LHCN-M2 (cell line): ENCODE measurements at regions not wholly inside any gene's neighbourhood (a gene's known extent, or its start where the extent isn't known, plus 50 kb on each side); places are given as distances from the start of the nearest gene placed in this dataset.
"Not testable (repeated sequence)": the region's sequence is repeated elsewhere in the genome, so short reads cannot be mapped to it uniquely, and the experiment has no call there.

Experiments used
- DNase-seq: peaks from one replicate; pipeline ENCODE4 v3.0.0-alpha.2; 2012; ENCODE audit warnings: low read depth

DNA sequence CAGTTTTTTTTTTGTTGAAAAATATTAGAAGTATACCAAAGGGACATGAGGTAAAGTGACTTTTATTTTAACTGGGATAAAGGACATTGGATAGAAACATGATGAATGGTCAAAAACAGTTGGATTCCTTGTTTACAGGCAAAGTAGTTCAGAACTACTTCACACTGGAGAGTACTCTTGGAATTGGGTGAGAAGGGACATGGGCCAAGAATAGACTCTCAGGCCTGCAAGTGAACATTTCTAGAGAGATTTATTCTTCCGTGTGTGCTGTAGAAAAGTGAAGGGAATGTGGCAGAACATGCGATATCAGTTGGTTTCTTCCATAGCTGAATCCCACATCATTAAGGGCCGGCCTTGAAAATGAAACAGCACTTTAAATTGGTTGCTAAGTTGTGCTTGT lies 290.5 kb downstream of the ADGRL2 start:
- no peak for DNase-seq

DNA sequence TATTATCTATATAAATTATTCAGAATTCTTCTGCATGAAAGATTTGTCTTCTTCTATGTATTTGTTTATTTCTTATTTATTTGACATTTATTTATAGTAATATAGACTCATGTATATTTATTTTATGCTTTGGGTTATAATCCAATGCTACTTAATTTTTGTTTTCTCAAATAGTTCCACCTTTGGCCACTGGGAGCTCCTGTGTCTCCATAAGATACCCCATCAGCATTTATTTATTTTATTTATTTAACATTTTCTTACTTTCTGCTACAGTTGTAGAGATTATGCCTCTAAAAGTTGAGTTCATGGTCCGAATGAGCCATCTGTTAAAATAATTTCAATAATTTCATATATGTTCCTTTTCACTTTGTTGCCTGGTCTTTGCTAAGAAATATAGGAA lies 289.4 kb downstream of the ADGRL2 start:
- DNase-seq = no peak

DNA sequence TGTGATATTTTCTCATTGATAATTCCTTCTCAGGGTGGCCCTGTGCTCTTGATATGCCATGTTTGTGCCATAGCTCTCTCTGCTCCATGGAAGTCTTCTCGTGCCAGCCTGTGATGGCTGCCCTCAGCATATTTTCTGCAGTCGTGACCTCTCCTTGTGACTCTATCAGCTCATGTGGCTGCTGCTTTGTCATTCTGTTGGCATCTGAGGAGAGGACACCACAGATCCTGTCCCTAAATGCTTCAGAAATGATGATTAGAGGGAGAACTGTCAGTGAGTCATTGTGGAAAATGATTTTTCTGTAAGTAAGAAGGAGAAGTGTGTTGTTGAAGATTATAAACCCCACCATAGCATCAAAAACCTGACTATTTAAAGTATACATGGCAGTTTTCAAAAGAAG lies 286.0 kb downstream of the ADGRL2 start:
- peak; percentile 57 for DNase-seq

DNA sequence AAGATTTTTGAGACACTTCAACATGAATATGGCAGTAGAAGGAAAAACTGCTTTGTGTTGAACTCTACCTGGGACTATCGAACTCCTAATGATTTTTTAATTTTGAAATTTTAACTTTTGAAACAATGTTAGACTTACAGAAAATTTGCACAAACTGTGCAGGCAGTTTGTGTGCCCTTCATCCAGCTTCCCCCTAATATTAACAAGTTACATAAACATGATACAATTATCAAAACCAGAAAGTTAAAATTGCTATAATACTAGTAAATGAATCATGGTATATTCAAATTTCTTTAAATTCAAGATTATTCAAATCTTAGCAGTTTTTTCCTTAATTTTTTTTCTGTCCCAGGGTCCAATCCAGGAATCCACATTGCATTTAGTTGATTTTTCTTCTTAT lies 278.9 kb downstream of the ADGRL2 start:
- DNase-seq = no peak

DNA sequence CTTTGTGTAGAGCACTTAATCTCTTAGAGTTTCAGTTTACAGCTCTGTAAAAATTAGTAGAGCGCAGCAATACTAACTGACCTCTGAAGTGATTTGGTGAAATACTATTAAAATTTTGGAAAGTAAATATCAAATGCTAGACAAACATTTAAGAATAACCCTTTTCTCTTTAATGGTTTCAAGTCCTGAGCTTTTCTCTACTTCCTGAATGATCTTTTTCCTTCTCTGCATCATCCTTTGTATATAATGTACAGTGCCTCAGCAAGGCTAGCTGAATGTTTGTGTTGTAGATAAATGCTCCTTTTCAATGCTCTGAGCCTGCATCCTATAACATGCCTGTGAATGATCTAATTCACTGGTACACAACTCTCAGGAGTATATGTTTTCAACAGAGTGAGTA lies 272.9 kb downstream of the ADGRL2 start:
- DNase-seq = no peak

DNA sequence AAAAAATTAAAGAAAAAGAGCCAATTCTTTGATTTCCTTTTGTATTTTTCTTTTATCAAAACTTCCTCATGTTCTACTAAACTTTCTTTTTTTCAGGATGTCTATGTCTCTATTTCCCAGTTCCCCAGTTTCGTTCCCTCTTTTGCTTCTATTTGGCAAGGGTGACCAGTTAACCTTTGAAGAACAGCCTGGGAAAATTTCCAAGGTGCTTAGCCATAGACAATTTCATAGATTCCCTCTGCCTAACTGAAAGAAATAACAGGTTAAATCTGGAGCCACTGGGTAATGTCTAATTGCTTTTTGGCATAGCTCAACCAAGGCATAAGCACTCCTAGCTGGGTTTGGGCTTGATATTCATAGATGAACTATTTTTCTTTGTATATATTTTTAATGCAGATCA lies 272.3 kb downstream of the ADGRL2 start:
- no peak for DNase-seq

DNA sequence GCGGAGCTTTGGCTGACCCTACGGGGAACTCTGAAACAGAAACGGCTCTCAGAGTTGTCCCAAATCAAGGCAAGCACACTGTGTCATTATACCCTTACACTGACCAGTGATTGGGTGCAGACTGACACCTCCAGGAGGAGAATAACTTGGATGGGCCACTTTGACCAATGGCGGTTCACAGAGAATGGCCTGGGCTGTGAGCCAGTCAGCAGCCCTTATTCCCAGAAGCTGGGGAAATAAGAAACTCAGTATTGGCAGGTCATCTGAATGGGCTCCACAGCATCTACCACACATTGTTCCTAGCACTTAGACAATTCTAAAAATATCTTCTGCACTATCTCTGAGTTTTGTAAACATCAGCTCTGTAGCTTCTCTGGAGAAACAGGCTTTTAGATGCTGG lies 265.2 kb downstream of the ADGRL2 start:
- DNase-seq = no peak

DNA sequence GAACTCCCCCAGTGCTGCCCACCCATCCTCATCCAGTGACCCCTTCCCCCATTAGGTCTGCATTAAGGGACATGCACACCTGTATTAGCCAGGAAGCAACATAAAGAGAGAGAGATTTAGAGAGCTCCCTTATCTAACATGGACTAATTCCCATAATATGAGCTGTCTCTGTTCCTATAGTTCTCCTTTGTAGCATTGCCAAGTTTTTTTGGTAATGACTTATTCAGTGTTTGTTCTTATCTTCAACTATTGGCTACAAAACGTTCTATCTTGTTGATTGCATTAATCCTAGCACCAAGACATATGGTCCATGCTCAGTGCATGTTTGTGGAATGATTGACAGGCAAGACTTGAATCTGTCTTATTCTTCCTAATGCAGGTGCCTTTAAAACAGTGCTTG lies 264.0 kb downstream of the ADGRL2 start:
- DNase-seq = no peak

DNA sequence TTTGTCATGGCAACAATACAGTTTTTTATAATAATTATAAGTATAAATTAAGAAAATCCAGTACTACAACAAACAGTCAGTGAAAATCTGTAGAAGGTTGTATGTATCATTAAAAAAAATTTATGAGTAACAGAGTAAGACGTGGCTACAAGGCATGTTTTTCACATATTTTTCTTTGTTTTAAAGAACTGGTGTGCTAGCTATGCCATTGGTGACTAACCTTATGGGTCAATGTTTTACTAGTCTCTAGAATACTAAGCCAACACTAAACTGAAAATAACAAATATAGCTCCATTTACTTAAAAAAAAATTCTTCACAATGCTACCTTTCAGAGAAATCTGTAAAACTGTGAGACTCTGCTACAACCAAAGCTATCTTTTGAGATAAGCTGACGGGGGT lies 261.5 kb downstream of the ADGRL2 start:
- no peak for DNase-seq

DNA sequence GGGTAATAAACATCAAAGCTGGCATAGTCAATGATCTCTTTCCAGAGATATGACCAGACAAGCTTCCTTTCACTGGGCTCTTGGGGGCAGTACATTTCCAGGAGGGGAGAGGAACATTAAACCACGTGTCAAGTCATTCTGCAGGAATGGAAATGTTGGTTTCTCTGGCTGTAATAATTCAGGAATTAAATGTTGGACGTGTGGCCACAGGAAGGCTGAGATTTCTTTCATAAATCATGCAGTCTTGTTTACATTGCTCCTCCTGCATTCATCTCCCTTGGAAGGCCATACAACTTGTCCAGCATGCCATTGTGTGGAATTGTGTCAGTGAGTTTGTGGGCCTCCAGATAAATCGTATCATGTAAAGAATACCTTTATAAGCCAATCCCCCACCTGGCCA lies 259.2 kb downstream of the ADGRL2 start:
- DNase-seq = peak; percentile 1

DNA sequence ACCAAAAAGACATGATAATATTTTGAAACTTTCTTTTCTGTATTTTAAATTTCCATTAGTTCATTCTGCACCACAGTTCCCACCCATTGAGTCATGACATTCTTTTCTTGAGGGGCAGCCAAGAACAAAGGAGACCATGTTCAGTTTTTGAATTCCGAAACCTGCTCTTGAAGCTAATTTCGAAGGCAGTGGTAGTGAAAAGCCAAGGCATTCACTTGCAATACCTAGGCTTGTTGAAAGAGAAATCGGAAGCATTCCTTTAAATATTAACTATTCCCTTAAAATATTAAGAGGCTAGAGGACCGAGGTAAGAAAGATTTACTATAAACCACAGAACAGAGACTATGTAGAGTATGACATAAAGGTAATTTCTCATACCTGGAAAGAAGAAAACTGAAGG lies 256.3 kb downstream of the ADGRL2 start:
- DNase-seq = no peak

DNA sequence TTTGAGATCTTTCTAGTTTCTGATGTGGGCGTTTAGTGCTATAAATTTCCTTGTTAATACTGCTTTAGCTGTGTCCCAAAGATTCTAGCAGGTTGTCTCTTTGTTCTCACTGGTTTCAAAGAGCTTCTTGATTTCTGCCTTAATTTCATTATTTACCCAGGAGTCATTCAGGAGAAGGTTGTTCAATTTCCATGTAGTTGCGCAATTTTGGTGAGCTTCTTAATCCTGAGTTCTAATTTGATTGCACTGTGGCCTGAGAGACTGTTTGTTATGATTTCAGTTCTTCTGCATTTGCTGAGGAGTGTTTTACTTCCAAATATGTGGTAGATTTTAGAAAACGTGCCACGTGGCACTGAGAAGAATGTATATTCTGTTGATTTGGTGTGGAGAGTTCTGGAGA lies 254.6 kb downstream of the ADGRL2 start:
- DNase-seq = not testable (repeated sequence)

DNA sequence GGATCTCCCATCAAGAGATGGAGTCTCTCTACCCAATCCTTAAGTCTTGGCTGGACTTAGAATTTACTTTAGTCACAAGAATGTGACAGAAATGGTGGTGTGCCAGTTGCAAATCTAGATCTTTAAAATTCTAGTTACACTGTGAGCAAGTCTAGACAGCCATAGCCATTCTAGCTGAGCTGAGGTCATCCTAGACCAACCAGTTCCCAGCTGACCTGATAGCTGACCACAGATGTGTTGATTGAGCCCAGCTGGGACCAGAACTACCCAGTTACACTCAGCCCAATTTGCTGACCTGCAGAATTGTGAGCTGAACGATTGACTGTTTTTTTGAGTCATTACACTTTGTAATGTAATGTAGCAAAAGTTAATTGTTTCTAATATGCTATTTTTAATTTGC lies 251.8 kb downstream of the ADGRL2 start:
- DNase-seq = no peak

DNA sequence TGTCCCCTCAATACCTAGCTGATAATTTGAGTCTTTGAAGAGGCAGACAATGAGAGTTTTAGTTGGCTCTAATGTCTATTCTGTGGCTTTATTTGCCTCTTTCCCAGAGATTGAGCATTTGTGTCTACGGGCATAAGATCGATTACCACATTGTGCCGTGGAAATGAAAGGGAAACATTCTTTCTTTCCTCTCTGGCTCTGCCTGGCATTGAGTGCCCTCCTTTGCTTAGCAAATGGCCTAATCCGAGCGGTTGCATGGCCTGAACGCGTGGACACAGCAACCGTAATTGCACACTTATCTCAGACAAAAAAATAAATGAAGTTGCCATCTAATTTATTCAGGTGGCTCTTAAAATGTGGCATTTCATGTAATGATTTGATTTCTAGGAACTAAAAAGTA lies 247.9 kb downstream of the ADGRL2 start:
- no peak for DNase-seq

DNA sequence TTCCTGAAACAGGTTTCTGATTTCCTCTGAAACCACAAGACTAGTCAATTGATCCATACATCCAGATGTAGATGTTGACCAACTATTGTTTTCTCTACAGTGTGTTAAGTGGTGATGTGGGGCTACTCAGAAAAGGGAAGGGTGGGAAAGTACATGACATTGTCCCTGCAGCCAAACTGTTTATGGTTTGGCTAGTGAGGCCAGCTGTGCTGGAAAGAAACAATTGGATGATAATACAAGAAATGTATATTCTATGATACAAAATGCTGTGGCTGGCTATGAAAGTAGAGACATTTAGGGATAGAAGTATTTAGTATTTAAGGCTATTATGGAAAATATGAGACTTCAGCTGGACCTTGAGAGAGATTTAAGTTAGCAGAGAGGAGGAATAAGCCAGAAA lies 244.5 kb downstream of the ADGRL2 start:
- DNase-seq = no peak

DNA sequence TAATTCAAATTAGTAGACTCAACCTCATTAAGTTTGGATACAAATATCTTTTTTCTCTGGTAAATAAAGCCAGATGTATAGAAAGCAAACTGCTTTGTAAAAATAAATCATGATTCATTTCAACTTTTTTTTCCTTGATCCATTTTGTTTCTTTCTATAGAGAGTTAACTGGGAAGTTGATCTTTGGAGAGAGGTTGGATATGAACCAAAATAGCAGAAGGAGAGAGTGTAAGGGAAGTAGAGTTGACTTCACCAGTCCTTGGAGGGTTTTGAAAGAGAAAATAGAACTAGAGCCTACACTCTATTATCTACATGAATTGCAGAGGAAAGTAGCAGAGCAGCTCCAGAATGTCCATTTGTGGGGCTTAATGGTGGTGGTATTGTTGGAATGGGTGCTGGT lies 243.8 kb downstream of the ADGRL2 start:
- no peak for DNase-seq

DNA sequence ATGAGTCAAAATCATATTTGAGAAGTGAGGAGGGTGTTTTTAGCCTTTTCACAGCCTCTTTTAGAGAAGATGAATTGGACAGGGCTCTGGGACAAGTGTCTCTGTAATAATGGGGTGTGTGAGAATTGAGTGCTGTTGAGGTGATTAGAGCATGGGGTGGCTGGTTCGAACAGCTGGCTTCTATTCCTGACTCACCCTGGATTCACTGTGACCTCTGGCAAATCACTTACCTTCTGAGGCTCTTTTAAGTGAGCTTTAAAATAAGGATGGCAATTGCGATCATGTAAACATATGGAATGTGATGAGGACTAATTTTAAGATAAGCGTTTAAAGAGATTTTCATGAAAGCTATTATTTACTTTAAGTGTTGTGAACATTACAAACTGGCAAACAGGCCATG lies 243.4 kb downstream of the ADGRL2 start:
- no peak for DNase-seq

DNA sequence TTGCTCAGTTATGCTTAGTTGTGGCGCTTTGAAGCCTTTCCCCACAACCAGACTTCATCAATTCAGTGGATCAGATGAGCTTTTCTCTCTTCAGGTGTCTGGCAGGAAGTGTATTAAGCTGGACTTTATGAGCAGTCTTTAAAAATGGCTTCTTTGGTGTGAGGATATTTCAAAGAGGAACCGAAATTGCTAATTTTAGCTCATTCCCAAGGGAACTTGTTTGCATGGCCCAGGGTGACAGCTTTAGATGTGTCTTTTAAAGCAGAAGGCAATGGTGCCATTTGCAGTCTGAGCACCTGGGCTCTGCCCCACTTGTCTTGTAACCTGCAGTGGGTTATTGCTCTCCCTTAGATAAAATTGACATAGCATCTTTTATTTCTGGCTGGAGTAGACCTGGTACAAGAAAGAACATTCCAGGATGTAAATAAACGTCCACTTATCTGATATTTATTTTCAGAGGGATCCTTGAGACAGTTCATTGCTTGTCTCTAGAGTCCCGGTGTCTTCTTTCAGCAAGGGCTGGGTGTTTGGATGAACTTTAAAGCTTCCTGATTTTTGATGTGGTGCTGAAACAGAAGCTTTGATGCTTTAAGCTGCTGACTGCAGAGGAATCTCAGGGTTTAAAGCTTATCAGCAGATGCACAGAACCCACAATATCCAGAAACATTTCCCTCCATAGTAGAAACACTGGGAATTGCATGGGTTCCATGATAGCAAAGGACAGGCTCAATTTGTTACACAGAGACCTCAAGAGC lies 241.7 kb downstream of the ADGRL2 start:
- no peak for DNase-seq
